Parathyroid adenoma (tissue), 2 donors: ENCODE measurements at regions not wholly inside any gene's neighbourhood (a gene's known extent, or its start where the extent isn't known, plus 50 kb on each side); places are given as distances from the start of the nearest gene placed in this dataset.

Source experiments
- H2AFZ ChIP-seq: fragments of 300-600 bp; sonication (generic); one replicate; pipeline ENCODE4 v1.7.0; 2017; ENCODE audit warnings: antibody characterized with exemption, mild to moderate bottlenecking
- H3K27ac ChIP-seq: fragments of 300-600 bp; sonication (generic); one replicate; pipeline ENCODE4 v1.7.0; 2017
- H3K27me3 ChIP-seq: fragments of 300-600 bp; sonication (generic); one replicate; pipeline ENCODE4 v1.7.0; 2017; ENCODE audit warnings: low read length; ENCODE audit not compliant: control insufficient read depth, insufficient read depth
- H3K36me3 ChIP-seq: fragments of 300-600 bp; sonication (generic); one replicate; pipeline ENCODE4 v1.7.0; 2017; ENCODE audit warnings: low read length; ENCODE audit not compliant: control insufficient read depth, insufficient read depth
- H3K4me1 ChIP-seq: fragments of 300-600 bp; sonication (generic); one replicate; pipeline ENCODE4 v1.7.0; 2017; ENCODE audit warnings: control low read depth
- H3K4me2 ChIP-seq: fragments of 300-600 bp; sonication (generic); one replicate; pipeline ENCODE4 v1.7.0; 2017; ENCODE audit warnings: low read length
- H3K4me3 ChIP-seq: fragments of 300-600 bp; sonication (generic); one replicate; pipeline ENCODE4 v1.7.0; 2017; ENCODE audit warnings: low read depth, low read length
- H3K79me2 ChIP-seq: fragments of 300-600 bp; sonication (generic); one replicate; pipeline ENCODE4 v1.7.0; 2017; ENCODE audit warnings: control low read depth
- H3K9ac ChIP-seq: fragments of 300-600 bp; sonication (generic); one replicate; pipeline ENCODE4 v1.7.0; 2017; ENCODE audit warnings: mild to moderate bottlenecking
- H3K9me3 ChIP-seq: fragments of 300-600 bp; sonication (generic); one replicate; pipeline ENCODE4 v1.7.0; 2017; ENCODE audit warnings: low read length; ENCODE audit not compliant: control insufficient read depth
- CTCF ChIP-seq: fragments of 300-600 bp; sonication (generic); IDR thresholded peaks from one replicate; pipeline ENCODE4 v1.7.0; 2017; ENCODE audit warnings: antibody characterized with exemption, mild to moderate bottlenecking
- donor health status: primary hyperparathyroidism.

DNA sequence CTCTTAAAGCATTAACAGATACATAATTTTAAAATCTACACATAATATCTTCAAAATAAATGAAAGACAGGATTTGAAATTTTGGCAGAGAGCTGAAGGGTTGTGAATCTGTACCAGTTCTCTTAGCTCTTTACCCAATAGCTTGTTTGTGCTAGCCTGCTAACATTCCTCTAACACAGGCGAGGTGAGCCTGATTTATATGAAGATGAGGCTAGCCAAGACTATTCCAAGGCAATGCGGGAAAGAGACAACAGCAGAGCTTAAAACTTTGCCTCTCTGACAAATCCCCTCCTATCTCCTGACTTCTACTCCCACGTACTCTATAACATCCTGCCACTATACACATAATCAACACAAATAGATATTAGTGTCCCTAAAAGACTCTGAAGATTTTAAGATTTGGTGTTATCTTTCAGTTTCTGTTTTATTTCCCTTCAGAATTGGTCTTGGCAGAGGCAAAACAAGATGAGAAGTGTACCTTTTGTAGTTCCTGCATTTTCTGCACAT is 745.6 kb upstream of the ZNF608 start:
- H3K9ac ChIP-seq, result no peak overlapping the region
- H3K79me2 ChIP-seq, result no peaks in the 10 kb centered on the region
- H3K27ac ChIP-seq, result no peak overlapping the region
- H2AFZ ChIP-seq, result no peak overlapping the region
- H3K4me3 ChIP-seq, result no peak overlapping the region
- no peak overlapping the region for H3K4me2 ChIP-seq
- H3K9me3 ChIP-seq, result no peaks in the 10 kb centered on the region
- H3K4me1 ChIP-seq, result no peaks in the 10 kb centered on the region
- no peaks in the 10 kb centered on the region for H3K36me3 ChIP-seq
- no peaks in the 10 kb centered on the region for H3K27me3 ChIP-seq
- no peak for TF ChIP-seq CTCF

- no peaks in the 10 kb centered on the region for H3K4me1 ChIP-seq
These were observed 746.5 kb upstream of the ZNF608 start for GRCh38 chr5:125492977-125493376.

GRCh38 chr5:125496393-125496792 is 750.0 kb upstream of the ZNF608 start:
- no peak overlapping the region for H3K4me2 ChIP-seq
- no peaks in the 10 kb centered on the region for H3K4me1 ChIP-seq
- H2AFZ ChIP-seq, result no peak overlapping the region
- H3K36me3 ChIP-seq, result no peaks in the 10 kb centered on the region
- H3K79me2 ChIP-seq, result no peaks in the 10 kb centered on the region
- no peak for TF ChIP-seq CTCF
- no peaks in the 10 kb centered on the region for H3K27me3 ChIP-seq
- H3K27ac ChIP-seq, result no peak overlapping the region
- no peak overlapping the region for H3K4me3 ChIP-seq
- H3K9ac ChIP-seq, result no peak overlapping the region
- no peaks in the 10 kb centered on the region for H3K9me3 ChIP-seq

More at GRCh38 chr5:125492977-125493376, 746.5 kb upstream of the ZNF608 start:
- H3K9me3 ChIP-seq, result no peaks in the 10 kb centered on the region
- H3K79me2 ChIP-seq, result no peaks in the 10 kb centered on the region
- no peak for TF ChIP-seq CTCF
- H3K4me3 ChIP-seq, result no peak overlapping the region
- no peak overlapping the region for H3K27ac ChIP-seq
- no peaks in the 10 kb centered on the region for H3K27me3 ChIP-seq
- H3K9ac ChIP-seq, result no peak overlapping the region
- no peaks in the 10 kb centered on the region for H3K36me3 ChIP-seq
- H3K4me2 ChIP-seq, result no peak overlapping the region
- H2AFZ ChIP-seq, result no peak overlapping the region

DNA sequence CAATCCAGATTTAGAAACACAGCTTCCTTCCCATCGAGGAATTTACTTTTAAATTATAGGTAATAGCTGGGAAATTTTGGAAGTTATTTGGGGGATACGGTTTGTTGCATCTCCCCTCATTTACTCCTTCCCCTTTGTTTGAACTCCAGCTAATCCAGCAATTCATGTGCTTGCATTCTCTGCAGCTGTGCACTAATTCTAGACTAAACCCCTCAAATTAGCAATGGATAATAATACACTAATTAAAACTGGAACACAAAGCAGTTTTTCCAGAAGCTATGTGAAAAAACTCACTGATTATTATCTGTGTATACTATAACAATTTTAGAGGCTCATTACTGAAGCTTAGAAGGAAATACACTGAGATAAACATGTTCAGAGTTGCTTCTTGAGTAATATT is 751.2 kb upstream of the ZNF608 start:
- Histone ChIP-seq H3K79me2 (no peaks in the 10 kb centered on the region), H3K4me2 (no peak overlapping the region), H3K27me3 (no peaks in the 10 kb centered on the region), H3K36me3 (no peaks in the 10 kb centered on the region), H3K27ac (no peak overlapping the region), H3K9ac (no peak overlapping the region), H3K4me3 (no peak overlapping the region), H2AFZ (no peak overlapping the region), H3K9me3 (no peaks in the 10 kb centered on the region), H3K4me1 (no peaks in the 10 kb centered on the region)
- no peak for TF ChIP-seq CTCF

- Histone ChIP-seq H3K27ac (no peak overlapping the region), H3K27me3 (no peaks in the 10 kb centered on the region), H3K79me2 (no peaks in the 10 kb centered on the region), H3K36me3 (no peaks in the 10 kb centered on the region), H2AFZ (no peak overlapping the region), H3K4me1 (no peaks in the 10 kb centered on the region), H3K4me2 (no peak overlapping the region), H3K9me3 (no peaks in the 10 kb centered on the region), H3K9ac (no peak overlapping the region), H3K4me3 (no peak overlapping the region)
- TF ChIP-seq CTCF, result no peak
These were observed 753.3 kb upstream of the ZNF608 start for GRCh38 chr5:125499636-125500332.
